Heart left ventricle (tissue), 13 donors: ENCODE measurements at regions not wholly inside any gene's neighbourhood (a gene's known extent, or its start where the extent isn't known, plus 50 kb on each side); places are given as distances from the start of the nearest gene placed in this dataset.

Experiments used
- CTCF ChIP-seq, 12 donors: fragments of 200-600 bp; sonication (generic) in 4 of 12; IDR thresholded peaks; one replicate each; pipeline versions ENCODE4 v1.5.0 to v1.8.0; 2018 to 2022; ENCODE audit warnings: antibody characterized with exemption in 12 of 12, mild to moderate bottlenecking in 5 of 12
- POLR2A ChIP-seq, 2 donors: fragments of 450-650 bp; IDR thresholded peaks; one replicate each; pipeline ENCODE4 v1.6.1; 2017; ENCODE audit warnings: antibody characterized with exemption in 2 of 2, mild to moderate bottlenecking in 2 of 2, moderate library complexity in 2 of 2
- donor health status: ischemic (EF 13 %, LVEDD 7.1; RV severe dilation, severe dysfunction).
- donor health status: DM: no; HTN: yes; CAD: no.
- donor health status: DM: no; HTN: no; CAD: no.
- donor health status: ischemic (EF 25% LVEDD 6.9; RV normal size, moderate dysfunction).
- donor health status: ischemic (EF 25% LVEDD 5.7; RV mildly dilated, moderate dysfunction).
- donor health status: ischemic (EF 35%, LVEDD 5.7; RV mildly dilated, moderate dysfunction).
- donor health status: nonischemic (EF 11% LVEDD 7.7; RV severe dilation, severe dysfunction).
- donor health status: DM: yes; HTN: yes; CAD: no.
- donor health status: PGD.
- donor health status: ischemic (EF 29% LVEDD 5.4; RV normal size, mild dysfunction).
- donor health status: nonischemic (EF 23%, LVEDD 6.1; RV moderate dilation, normal function).

DNA sequence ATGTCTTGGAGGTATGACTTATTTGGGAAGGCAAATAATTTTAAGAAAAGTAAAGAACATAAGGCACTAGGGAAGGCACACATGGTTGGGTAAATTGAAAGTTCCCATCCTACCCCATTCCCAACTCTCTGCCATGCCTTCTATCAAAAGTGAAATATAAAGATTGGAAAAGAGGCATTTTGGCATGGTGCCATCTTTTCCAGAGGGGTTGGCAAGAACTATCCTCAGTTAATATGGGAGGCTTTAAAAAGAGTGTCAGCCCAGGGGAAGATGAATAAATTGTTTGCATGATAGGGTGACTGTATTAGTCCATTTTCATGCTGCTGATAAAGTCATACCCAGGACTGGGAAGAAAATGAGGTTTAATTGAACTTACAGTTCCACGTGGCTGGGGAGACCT lies 150.8 kb upstream of the BOD1L1 start:
- no peak for TF ChIP-seq CTCF (IDR thresholded peaks at IDR 0.05)
- TF ChIP-seq POLR2A (IDR thresholded peaks at IDR 0.05), result no peak
